ENCODE measurements at regions not wholly inside any gene's neighbourhood (a gene's known extent, or its start where the extent isn't known, plus 50 kb on each side); places are given as distances from the start of the nearest gene placed in this dataset.

DNA sequence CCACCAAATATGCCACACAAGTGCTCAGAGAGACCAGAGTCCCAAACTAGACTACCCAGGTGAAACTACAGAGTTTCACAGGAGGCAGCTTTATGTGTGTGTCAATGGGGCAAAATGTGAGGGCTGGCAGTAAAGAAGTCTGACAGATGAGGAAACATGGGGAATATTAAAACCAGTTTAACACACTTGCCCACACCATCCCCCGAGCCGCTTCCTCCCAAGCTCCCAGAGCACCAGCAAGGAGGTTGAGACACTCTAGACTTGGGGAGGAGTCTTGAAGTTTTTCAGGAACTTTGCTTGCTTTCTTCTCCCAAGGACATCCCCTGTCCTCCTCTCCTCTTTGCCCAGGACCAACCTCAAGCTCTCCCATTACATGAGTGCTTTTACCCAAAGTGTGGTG, 94.7 kb upstream of the SPRY1 start:
- TF ChIP-seq, protein P1, sequence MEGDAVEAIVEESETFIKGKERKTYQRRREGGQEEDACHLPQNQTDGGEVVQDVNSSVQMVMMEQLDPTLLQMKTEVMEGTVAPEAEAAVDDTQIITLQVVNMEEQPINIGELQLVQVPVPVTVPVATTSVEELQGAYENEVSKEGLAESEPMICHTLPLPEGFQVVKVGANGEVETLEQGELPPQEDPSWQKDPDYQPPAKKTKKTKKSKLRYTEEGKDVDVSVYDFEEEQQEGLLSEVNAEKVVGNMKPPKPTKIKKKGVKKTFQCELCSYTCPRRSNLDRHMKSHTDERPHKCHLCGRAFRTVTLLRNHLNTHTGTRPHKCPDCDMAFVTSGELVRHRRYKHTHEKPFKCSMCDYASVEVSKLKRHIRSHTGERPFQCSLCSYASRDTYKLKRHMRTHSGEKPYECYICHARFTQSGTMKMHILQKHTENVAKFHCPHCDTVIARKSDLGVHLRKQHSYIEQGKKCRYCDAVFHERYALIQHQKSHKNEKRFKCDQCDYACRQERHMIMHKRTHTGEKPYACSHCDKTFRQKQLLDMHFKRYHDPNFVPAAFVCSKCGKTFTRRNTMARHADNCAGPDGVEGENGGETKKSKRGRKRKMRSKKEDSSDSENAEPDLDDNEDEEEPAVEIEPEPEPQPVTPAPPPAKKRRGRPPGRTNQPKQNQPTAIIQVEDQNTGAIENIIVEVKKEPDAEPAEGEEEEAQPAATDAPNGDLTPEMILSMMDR (conservative IDR thresholded peaks at IDR 0.05; ENCODE audit: low read length): no peak
- no peak for TF ChIP-seq EZH2phosphoT487 (IDR thresholded peaks at IDR 0.05; ENCODE audit: borderline replicate concordance, low read depth, low read length)

Data from OCI-LY7 (cell line).